ENCODE measurements at regions not wholly inside any gene's neighbourhood (a gene's known extent, or its start where the extent isn't known, plus 50 kb on each side); places are given as distances from the start of the nearest gene placed in this dataset.

GRCh38 chr2:12333293-12333692 lies 383.4 kb upstream of the TRIB2 start:
- no peak overlapping the region for H3K4me3 Mint-ChIP-seq
- no peak for DNase-seq
- no peaks in the 10 kb centered on the region for H3K36me3 Mint-ChIP-seq
- H3K4me1 Mint-ChIP-seq = peaks cover 14% of the 10 kb centered on the region
- no peak overlapping the region for H3K27ac Mint-ChIP-seq
- CTCF ChIA-PET = no interaction called here
- peaks cover 5% of the 10 kb centered on the region for H3K9me3 Mint-ChIP-seq
- H3K27me3 Mint-ChIP-seq = peaks cover 12% of the 10 kb centered on the region

GRCh38 chr2:12334412-12334966 lies 382.2 kb upstream of the TRIB2 start:
- Mint-ChIP-seq H3K4me1 (peaks cover 14% of the 10 kb centered on the region), H3K4me3 (no peak overlapping the region), H3K9me3 (peaks cover 5% of the 10 kb centered on the region), H3K27me3 (peaks cover 12% of the 10 kb centered on the region), H3K27ac (no peak overlapping the region), H3K36me3 (no peaks in the 10 kb centered on the region)
- no peak for DNase-seq
- CTCF ChIA-PET = no interaction called here

DNA sequence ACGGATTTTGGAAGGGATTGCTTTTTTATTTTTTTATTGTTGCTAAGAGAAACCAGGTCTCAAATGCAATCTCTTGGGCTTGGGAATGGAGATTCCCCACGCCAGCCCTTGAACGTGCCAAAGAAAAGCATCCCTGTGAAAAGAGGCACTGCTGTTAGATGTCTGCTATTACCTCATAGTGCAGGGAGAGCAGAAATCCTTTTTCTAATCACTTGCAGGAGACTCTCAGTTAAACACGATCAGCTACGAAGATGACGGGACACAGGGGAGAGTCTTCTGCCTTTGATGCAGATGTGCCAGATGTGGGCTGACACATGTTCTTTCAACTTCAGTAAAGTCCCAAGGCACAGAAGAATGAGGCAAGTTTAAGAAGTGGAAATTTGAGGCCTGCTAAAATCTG lies 381.6 kb upstream of the TRIB2 start:
- H3K27ac Mint-ChIP-seq = no peak overlapping the region

GRCh38 chr2:12335995-12336394 lies 380.7 kb upstream of the TRIB2 start:
- H3K4me1 Mint-ChIP-seq = peaks cover 14% of the 10 kb centered on the region
- H3K9me3 Mint-ChIP-seq = peaks cover 5% of the 10 kb centered on the region
- no peaks in the 10 kb centered on the region for H3K36me3 Mint-ChIP-seq
- CTCF ChIA-PET = no interaction called here
- H3K27me3 Mint-ChIP-seq = peaks cover 12% of the 10 kb centered on the region
- DNase-seq = no peak
- no peak overlapping the region for H3K4me3 Mint-ChIP-seq
- no peak overlapping the region for H3K27ac Mint-ChIP-seq

More for the DNA sequence above, 381.6 kb upstream of the TRIB2 start:
- Mint-ChIP-seq H3K4me1 (peaks cover 14% of the 10 kb centered on the region), H3K4me3 (no peak overlapping the region), H3K9me3 (peaks cover 5% of the 10 kb centered on the region), H3K27me3 (peaks cover 12% of the 10 kb centered on the region), H3K36me3 (no peaks in the 10 kb centered on the region)
- no peak for DNase-seq
- CTCF ChIA-PET = no interaction called here

DNA sequence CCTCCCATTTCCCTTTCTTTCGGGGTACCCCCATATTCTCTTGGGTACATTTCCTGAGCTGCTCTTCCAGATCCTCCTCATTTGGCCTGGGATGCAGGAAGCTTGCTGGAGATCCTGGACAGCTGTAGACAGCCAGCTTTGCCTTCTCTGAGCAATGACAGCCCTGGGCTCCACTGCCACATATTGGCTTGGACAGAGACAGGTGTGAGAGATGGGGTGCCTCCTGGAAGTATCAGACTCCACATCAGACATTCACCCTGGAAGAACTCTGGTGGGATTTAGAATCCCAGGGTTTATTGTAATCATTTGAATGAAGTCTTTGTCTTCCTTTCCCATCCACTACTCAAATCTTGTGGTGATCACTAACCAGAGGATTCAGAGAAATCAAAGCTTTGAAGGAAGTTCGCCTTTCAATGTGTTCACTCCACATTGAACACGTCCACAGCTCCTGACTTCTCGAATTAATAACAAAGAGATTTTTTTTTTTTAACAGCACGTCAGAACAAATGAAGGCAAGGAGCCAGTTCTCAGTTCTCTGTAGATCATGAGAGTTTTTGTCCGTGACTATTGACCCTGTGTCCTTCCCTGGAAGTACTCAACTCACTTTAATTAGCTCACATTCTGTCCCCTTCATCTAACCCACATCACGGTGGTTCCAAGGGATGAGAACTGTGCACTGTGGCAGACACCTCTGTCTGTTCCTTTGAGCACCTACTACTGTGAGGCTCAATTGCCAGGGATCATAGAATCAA lies 377.6 kb upstream of the TRIB2 start:
- CTCF ChIA-PET = no interaction called here
- peaks cover 12% of the 10 kb centered on the region for H3K4me1 Mint-ChIP-seq

DNA sequence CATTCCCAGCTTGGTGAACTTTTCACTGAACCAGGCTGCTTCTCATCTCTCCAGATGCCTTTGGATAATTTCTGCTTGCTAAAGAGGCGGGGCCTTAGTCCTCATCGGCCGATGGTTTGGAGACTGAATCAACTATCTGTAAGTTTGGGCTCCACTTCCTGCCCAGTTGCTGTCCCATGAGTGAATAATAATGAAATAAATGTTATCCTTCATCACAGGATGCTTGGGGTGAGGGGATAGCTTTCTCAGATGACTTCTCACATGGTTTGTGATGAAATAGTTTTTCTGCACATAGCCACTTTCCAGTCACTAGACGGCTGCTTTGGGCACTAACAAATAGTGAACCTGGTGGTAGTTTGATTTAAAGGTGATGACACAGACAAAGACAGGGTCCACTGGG lies 376.6 kb upstream of the TRIB2 start:
- Mint-ChIP-seq H3K27me3 (no peaks in the 10 kb centered on the region), H3K36me3 (no peaks in the 10 kb centered on the region), H3K27ac (no peak overlapping the region), H3K4me1 (peaks cover 1% of the 10 kb centered on the region), H3K4me3 (no peak overlapping the region), H3K9me3 (no peaks in the 10 kb centered on the region)
- CTCF ChIA-PET = no interaction called here
- no peak for DNase-seq

More for the DNA sequence above, 377.6 kb upstream of the TRIB2 start:
- H3K27me3 Mint-ChIP-seq = peaks cover 8% of the 10 kb centered on the region
- H3K27ac Mint-ChIP-seq = no peak overlapping the region
- no peak for DNase-seq
- no peaks in the 10 kb centered on the region for H3K9me3 Mint-ChIP-seq
- H3K36me3 Mint-ChIP-seq = no peaks in the 10 kb centered on the region
- H3K4me3 Mint-ChIP-seq = no peak overlapping the region

- DNase-seq = no peak
- Mint-ChIP-seq H3K4me3 (no peak overlapping the region), H3K4me1 (no peaks in the 10 kb centered on the region), H3K27me3 (no peaks in the 10 kb centered on the region), H3K27ac (peak overlapping the region; percentile 3), H3K36me3 (no peaks in the 10 kb centered on the region), H3K9me3 (peaks cover 2% of the 10 kb centered on the region)
- CTCF ChIA-PET = no interaction called here
Observed at GRCh38 chr2:12341215-12341614, 375.5 kb upstream of the TRIB2 start.

- no peak for DNase-seq
- Mint-ChIP-seq H3K27ac (no peak overlapping the region), H3K36me3 (no peaks in the 10 kb centered on the region), H3K27me3 (no peaks in the 10 kb centered on the region), H3K4me3 (no peak overlapping the region), H3K4me1 (no peaks in the 10 kb centered on the region), H3K9me3 (peaks cover 2% of the 10 kb centered on the region)
- CTCF ChIA-PET = no interaction called here
Observed at GRCh38 chr2:12341920-12342319, 374.8 kb upstream of the TRIB2 start.

DNA sequence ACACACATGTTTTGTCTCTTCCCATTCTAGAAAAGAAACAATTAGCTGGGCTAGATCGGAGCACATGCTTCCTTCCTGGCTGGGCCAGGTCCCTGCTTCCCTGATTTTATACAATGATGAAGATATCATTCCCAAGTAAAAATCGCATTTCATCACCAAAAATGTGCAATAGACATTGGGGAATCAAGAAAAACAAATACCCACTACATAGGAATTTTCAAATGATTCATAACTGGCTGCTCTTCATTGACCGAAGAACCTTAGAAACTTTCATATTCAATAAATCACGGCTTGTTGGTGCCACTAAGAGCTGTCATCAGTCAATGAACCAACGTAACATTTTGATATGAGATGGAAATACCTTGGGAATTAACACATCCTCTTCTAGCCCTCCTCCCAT lies 373.6 kb upstream of the TRIB2 start:
- H3K36me3 Mint-ChIP-seq = no peaks in the 10 kb centered on the region
- H3K27me3 Mint-ChIP-seq = no peaks in the 10 kb centered on the region
- H3K4me1 Mint-ChIP-seq = no peaks in the 10 kb centered on the region
- H3K9me3 Mint-ChIP-seq = peaks cover 2% of the 10 kb centered on the region
- CTCF ChIA-PET = no interaction called here
- no peak overlapping the region for H3K4me3 Mint-ChIP-seq
- DNase-seq = no peak
- H3K27ac Mint-ChIP-seq = no peak overlapping the region

- no peak for DNase-seq
- no peak overlapping the region for H3K4me3 Mint-ChIP-seq
- CTCF ChIA-PET = interaction anchor here (0.6 kb wide), 1 partner anchor 221 kb away, joined by 3 read pairs; no protein-coding TSS in a partner anchor
- no peaks in the 10 kb centered on the region for H3K27me3 Mint-ChIP-seq
- no peaks in the 10 kb centered on the region for H3K4me1 Mint-ChIP-seq
- H3K36me3 Mint-ChIP-seq = peaks cover 3% of the 10 kb centered on the region
- H3K9me3 Mint-ChIP-seq = peaks cover 2% of the 10 kb centered on the region
- no peak overlapping the region for H3K27ac Mint-ChIP-seq
Observed at GRCh38 chr2:12347066-12347493, 369.7 kb upstream of the TRIB2 start.

GRCh38 chr2:12348216-12348615 lies 368.5 kb upstream of the TRIB2 start:
- H3K27ac Mint-ChIP-seq = no peak overlapping the region
- peaks cover 3% of the 10 kb centered on the region for H3K36me3 Mint-ChIP-seq
- no peak overlapping the region for H3K4me3 Mint-ChIP-seq
- H3K4me1 Mint-ChIP-seq = no peaks in the 10 kb centered on the region
- CTCF ChIA-PET = no interaction called here
- H3K9me3 Mint-ChIP-seq = peaks cover 2% of the 10 kb centered on the region
- H3K27me3 Mint-ChIP-seq = no peaks in the 10 kb centered on the region
- DNase-seq = no peak

GRCh38 chr2:12350821-12351220 lies 365.9 kb upstream of the TRIB2 start:
- H3K4me3 Mint-ChIP-seq = no peak overlapping the region
- no peaks in the 10 kb centered on the region for H3K27me3 Mint-ChIP-seq
- peaks cover 1% of the 10 kb centered on the region for H3K9me3 Mint-ChIP-seq
- H3K4me1 Mint-ChIP-seq = no peaks in the 10 kb centered on the region
- CTCF ChIA-PET = interaction anchor here (0.6 kb wide), 1 partner anchor 9 kb away, joined by 3 read pairs; no protein-coding TSS in a partner anchor
- no peak for DNase-seq
- H3K36me3 Mint-ChIP-seq = peaks cover 3% of the 10 kb centered on the region
- no peak overlapping the region for H3K27ac Mint-ChIP-seq

DNA sequence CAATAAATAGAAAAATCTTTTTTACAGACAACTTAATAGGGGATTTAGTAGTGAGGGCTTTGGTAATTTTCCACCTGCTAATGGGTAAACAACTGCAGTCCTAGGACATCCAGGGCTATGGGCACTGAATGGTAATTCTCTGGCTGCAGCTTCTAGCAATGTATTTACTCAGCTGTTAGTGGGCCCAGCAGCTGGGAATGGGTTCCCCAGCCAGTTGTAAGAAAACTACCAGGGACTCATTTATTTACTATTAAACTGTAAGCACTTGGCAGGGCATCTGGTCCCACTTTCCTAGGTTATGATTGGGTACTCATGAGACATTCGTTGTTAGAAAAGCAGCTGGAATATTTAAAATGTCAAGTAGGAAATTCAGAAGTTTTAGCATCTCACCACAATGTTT lies 363.8 kb upstream of the TRIB2 start:
- Mint-ChIP-seq H3K27me3 (no peaks in the 10 kb centered on the region), H3K4me3 (no peak overlapping the region), H3K9me3 (peaks cover 5% of the 10 kb centered on the region), H3K27ac (no peak overlapping the region), H3K4me1 (no peaks in the 10 kb centered on the region), H3K36me3 (peaks cover 3% of the 10 kb centered on the region)
- no peak for DNase-seq
- CTCF ChIA-PET = no interaction called here

- CTCF ChIA-PET = no interaction called here
- H3K9me3 Mint-ChIP-seq = peaks cover 5% of the 10 kb centered on the region
- H3K4me3 Mint-ChIP-seq = no peak overlapping the region
- H3K36me3 Mint-ChIP-seq = no peaks in the 10 kb centered on the region
- DNase-seq = no peak
- H3K4me1 Mint-ChIP-seq = no peaks in the 10 kb centered on the region
- H3K27ac Mint-ChIP-seq = no peak overlapping the region
- H3K27me3 Mint-ChIP-seq = no peaks in the 10 kb centered on the region
Observed at GRCh38 chr2:12361506-12361905, 355.2 kb upstream of the TRIB2 start.

DNA sequence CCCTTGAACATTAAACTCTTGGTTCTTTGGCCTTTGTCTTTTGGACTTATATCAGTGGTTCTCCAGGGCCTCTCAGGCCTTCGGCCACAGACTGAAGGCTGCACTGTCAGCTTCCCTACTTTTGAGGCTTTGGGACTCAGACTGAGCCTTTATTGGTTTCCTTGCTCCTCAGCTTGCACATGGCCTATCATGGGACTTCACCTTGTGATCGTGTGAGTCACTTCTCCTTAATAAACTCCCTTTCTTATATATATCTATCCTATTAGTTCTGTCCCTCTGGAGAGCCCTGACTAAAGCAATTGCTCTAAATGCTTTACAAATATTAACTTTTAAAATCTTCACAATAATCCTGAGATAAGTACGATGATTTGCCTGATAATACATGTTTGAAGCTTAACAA lies 353.6 kb upstream of the TRIB2 start:
- DNase-seq = no peak
- Mint-ChIP-seq H3K9me3 (peaks cover 4% of the 10 kb centered on the region), H3K27me3 (peaks cover 2% of the 10 kb centered on the region), H3K27ac (no peak overlapping the region), H3K36me3 (peaks cover 3% of the 10 kb centered on the region), H3K4me3 (no peak overlapping the region), H3K4me1 (no peaks in the 10 kb centered on the region)
- CTCF ChIA-PET = no interaction called here
